ENCODE measurements at regions not wholly inside any gene's neighbourhood (a gene's known extent, or its start where the extent isn't known, plus 50 kb on each side); places are given as distances from the start of the nearest gene placed in this dataset.

GRCh38 chr13:85031771-85032170, 767.4 kb downstream of the SLITRK6 start:
- no peak for DNase-seq

- DNase-seq, result no peak
Measured at GRCh38 chr13:85028035-85028434, 771.2 kb downstream of the SLITRK6 start.

GRCh38 chr13:85019121-85019520, 780.1 kb downstream of the SLITRK6 start:
- no peak for DNase-seq

GRCh38 chr13:85013006-85013405, 786.2 kb downstream of the SLITRK6 start:
- no peak for DNase-seq

DNA sequence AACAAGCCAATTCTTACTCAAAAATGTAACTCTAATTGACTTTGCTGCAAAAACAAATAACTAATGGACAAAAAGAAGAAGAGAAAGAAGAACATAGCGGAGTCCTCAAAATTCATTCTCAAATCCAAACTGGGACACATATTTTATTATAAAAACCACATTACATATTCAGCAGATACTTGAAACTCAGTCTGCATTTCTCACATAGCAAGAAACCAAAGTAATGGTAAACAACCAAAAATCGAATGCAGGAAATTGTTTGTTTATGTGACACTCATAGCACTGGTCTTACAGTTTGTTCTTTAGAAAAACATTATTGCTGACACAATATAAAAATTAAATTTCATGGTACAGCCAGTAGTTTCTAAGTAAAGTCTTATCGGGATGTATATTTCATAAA, 789.8 kb downstream of the SLITRK6 start:
- no peak for DNase-seq

DNA sequence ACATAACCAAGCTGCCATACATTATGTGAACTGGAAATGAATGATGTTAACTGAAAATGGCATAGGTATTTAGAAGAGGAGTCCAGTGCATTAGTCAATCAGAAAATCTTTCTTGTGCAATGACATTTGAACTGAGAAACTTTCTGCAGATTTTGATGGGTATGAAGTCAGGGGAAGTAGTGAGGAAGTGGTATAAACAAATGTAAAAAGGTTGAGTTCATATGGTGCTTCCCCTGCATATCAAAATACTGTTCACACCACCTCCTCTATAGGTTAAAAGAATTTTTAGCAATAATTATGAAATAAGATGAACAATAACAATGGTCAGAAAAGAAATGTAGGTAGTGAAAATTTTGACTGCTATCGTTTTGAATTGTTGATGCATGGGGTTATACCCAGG, 800.0 kb downstream of the SLITRK6 start:
- no peak for DNase-seq

GRCh38 chr13:84998681-84999080, 800.5 kb downstream of the SLITRK6 start:
- no peak for DNase-seq

DNA sequence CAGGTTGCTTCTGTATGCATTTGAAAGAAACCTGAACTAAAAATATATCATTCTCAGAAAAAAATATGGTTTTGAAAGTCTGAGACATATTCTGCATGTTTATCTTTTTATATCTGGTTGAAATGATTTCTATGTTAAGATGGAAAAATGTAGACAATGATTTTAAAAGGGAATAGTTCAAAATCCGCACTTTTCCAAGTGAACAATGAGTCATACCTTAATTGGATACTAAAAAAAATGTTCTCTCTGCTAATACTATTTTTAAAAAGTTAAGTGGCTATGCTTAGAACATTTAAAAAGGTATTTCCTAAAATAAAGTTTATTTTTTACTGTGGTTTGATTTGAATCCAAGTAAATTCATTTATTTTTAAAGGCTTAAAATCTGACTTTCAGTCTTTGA, 801.4 kb downstream of the SLITRK6 start:
- no peak for DNase-seq

- no peak for DNase-seq
Measured at GRCh38 chr13:84994582-84994981, 804.6 kb downstream of the SLITRK6 start.

DNA sequence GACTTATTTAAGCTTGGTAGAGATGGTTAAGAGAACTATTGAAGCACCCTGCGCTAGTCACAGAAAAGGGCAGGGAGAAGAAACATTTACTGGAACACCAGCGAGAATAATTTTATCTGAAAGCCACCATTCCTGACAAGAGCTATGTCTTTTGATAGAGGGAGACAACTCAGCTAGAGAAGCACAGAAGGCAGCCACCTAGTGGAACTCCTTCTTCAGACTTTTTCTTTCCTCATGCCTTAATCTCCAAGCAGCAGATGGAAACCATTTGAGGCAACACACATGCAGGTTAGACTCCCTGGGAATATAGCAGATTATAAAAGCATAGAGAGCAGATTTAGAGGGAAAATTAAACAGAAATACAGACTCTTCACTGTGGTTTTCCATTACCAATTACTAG, 813.4 kb downstream of the SLITRK6 start:
- DNase-seq, result no peak

GRCh38 chr13:84983321-84983720, 815.9 kb downstream of the SLITRK6 start:
- DNase-seq, result no peak

DNA sequence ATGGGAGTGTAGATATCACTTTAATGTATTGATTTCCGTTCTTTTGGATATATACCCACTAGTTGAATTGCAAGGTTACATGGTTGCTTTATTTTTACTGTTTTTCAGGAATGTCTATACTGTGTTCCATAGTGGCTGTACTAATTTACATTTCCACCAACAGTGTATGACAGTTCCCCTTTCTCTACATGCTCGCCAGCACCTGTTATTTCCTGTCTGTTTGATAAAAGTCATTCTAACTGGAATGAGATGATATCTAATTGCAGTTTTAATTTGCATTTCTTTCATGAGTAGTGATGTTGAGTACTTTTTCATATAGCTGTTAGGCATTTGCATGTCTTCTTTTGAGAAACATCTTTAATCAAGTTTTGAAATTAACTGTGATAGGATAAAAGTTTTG, 818.6 kb downstream of the SLITRK6 start:
- DNase-seq, result no peak

DNA sequence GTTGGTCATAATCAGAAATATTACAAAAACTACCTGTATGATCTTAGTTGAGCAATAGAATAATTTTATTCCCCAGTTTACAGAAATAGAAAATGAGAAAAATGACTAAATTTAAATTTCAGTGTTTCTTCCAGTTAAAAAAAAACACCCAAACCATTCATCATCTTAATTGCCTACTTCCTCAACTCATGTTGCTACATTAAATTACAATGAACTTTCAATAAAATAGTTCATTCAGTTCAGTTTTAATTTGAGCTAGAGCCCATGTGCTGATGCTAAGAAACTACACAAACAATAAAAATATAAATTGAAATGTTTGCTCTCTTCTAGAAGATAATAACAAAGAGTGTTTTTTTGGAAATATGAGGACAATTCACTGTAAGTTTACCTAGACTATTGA, 820.4 kb downstream of the SLITRK6 start:
- DNase-seq, result no peak

DNA sequence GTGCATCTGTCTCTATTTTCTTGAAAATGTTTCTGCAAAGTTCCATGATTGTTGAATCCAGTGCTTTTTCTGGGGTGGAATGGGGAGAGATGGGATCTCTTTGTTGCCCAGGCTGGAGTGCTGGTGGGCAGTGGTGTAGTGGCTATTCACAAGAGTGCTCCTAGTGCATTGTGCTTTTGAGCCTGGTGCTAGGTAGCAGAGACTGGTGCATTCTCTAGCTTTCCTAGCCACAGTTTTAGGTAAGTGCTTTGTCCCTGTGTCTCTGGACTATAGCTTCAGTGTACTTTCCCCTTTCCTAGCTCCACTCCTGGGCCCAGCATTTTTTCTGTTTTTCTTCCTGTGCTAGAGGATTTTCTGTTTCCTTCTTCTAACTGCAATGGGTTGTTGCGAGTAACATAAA, 825.6 kb downstream of the SLITRK6 start:
- DNase-seq, result no peak

GRCh38 chr13:84972907-84973306, 826.3 kb downstream of the SLITRK6 start:
- DNase-seq, result no peak

- DNase-seq, result no peak
Measured at GRCh38 chr13:84962849-84963248, 836.4 kb downstream of the SLITRK6 start.

GRCh38 chr13:84962141-84962750, 837.0 kb downstream of the SLITRK6 start:
- DNase-seq, result no peak

GRCh38 chr13:84961023-84961422, 838.2 kb downstream of the SLITRK6 start:
- no peak for DNase-seq

- DNase-seq, result no peak
Measured at GRCh38 chr13:84959818-84960217, 839.4 kb downstream of the SLITRK6 start.

GRCh38 chr13:84954636-84955035, 844.6 kb downstream of the SLITRK6 start:
- no peak for DNase-seq

- no peak for DNase-seq
Measured at GRCh38 chr13:84951128-84951527, 848.1 kb downstream of the SLITRK6 start.

DNA sequence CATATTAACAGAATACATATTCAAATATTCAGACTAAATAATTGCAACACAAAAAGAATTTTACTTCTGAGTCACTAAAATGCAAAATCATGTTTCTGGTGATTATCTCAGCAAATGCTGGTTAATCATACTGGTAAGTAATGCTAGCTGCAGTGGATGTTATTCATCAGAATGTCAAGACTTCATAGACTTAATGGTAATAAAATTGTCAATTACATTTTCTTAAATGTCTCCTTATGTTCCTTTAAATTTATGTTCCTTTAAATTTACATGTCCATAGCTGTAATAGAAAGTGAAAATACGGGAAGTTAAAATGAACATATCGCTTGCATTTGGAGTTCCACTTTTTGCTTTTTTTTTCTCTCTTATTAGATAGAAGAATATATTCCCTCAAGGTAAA, 853.0 kb downstream of the SLITRK6 start:
- DNase-seq, result no peak

DNA sequence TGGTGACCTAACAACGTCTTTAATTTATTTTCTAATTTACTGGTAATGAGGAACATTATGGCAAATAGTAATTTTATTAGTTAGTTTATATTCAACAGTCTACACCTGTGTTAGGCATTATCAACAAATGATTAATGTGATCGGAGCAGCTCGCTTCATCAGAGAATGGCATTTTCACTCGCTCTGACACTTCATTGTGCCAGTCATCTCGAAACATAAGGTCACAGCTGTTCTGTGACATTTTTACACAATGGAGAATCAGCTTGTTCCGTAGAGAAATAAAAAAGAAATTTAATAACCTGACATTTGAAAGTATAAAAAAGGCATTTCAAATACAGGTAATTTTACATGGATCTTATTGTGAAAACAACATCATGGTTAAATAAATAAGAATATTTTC, 858.4 kb downstream of the SLITRK6 start:
- DNase-seq, result no peak

- DNase-seq, result no peak
Measured at GRCh38 chr13:84940167-84940566, 859.1 kb downstream of the SLITRK6 start.

DNA sequence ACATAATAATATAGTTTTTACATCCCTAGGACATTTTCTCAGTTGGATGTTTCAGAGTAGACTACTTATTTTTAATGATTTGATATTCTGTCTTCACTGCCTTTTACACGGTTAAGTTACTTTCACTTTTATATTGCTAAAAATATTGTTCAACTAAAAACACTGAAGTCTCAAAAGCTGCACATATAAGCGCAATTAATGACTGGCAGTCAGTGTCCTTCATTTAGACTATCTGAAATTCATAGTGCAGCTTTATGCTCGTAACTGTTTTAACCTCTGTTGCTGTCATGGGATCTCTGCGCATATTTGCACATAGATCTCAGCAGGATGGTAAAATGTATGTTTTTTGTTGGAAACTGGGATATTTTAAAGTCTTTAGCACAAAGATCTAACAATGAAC, 864.3 kb downstream of the SLITRK6 start:
- no peak for DNase-seq

DNA sequence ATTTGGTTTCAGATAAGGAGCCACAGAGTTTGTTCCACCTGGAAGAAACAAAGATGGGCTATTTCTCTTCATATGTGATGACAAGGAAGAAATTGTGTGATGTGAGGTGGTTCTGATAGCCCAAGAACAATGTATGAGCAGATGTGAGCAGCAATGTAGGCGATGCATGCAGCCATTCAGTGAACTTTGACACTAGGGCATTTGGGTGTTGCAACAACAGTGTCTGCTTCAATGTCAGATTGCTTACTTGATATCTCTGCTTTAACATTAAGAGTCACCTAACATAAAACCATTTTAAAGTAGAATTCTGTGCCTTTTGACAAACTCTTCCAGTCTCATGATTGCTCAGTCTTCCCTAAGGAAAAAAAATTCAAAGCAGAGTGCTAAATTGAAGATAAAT, 865.4 kb downstream of the SLITRK6 start:
- no peak for DNase-seq
